SK-N-MC (cell line): ENCODE measurements at regions not wholly inside any gene's neighbourhood (a gene's known extent, or its start where the extent isn't known, plus 50 kb on each side); places are given as distances from the start of the nearest gene placed in this dataset.

Source experiments
- EZH2 ChIP-seq: fragments of 200-600 bp; sonication (generic); IDR thresholded peaks from one replicate; pipeline ENCODE4 v1.6.1; 2017; ENCODE audit warnings: antibody characterized with exemption
- POLR2AphosphoS5 ChIP-seq: IDR thresholded peaks from 2 replicates; pipeline ENCODE4 v1.6.1; 2012; ENCODE audit warnings: mild to moderate bottlenecking, low read depth, low read length, borderline replicate concordance

DNA sequence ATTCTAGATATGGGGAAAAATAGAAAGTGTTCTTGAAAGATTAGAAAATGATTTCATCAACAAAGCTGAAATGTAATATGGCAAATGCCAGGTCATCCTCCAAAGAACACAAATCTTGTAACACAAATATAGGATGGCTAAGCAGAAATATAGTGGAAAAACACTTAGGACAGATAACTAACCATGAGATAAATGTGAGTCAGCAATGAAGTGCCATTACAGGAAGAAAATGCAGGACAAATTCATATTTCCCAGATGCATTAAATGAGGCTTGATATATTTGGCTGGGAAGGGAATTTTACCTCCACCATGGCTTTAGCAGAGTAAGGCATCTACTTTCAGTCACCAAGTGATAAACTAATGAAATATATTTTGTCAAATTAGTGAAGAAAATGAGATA lies 92.8 kb upstream of the SEMA6D start:
- no peak for TF ChIP-seq EZH2
- no peak for TF ChIP-seq POLR2AphosphoS5
